ENCODE measurements at regions not wholly inside any gene's neighbourhood (a gene's known extent, or its start where the extent isn't known, plus 50 kb on each side); places are given as distances from the start of the nearest gene placed in this dataset.

DNA sequence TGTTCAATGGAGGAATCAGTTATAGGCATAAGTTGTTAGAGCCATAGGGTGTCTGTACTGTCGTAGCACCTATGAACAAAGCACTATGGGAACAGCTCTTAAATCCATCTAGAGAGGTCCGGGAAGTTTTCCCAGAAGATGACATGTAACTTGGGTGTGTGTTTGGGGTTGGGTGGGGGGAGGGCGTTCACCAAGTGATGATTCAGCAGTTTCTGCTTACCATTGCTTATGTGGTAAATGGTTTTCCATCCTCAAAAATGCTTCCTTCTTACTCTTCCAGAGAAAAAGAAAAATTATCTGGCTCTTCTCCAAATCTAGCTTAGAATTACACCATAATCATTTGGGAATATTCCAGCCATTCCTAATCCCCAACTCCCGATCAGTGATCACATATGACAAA lies 361.1 kb upstream of the ZNF521 start:
- peaks cover 6% of the 10 kb centered on the region for H3K27me3 Mint-ChIP-seq (ENCODE audit: unreplicated experiment)
- no peak overlapping the region for H3K4me3 Mint-ChIP-seq (ENCODE audit: unreplicated experiment)

DNA sequence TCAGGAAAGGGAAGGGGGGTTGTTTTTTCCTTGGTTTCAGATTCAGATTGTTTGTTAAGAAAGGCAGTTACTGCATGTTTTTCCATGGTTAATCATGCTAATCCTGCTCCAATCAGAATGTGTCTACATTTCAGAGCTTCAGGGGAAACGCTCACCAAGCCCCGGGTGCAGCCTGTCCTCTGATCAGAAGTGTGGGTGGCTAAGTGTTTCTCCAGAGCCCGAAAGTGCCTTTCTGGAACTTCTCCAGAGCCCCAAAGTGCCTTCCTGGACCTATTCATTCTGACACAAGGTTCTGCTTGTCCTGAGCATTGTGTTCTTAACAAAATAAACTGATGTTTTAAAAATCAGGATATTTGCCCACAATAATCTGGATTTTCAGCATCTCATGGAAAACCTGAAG lies 359.0 kb upstream of the ZNF521 start:
- H3K4me3 Mint-ChIP-seq (ENCODE audit: unreplicated experiment), result no peak overlapping the region
- TF ChIP-seq, protein P1, sequence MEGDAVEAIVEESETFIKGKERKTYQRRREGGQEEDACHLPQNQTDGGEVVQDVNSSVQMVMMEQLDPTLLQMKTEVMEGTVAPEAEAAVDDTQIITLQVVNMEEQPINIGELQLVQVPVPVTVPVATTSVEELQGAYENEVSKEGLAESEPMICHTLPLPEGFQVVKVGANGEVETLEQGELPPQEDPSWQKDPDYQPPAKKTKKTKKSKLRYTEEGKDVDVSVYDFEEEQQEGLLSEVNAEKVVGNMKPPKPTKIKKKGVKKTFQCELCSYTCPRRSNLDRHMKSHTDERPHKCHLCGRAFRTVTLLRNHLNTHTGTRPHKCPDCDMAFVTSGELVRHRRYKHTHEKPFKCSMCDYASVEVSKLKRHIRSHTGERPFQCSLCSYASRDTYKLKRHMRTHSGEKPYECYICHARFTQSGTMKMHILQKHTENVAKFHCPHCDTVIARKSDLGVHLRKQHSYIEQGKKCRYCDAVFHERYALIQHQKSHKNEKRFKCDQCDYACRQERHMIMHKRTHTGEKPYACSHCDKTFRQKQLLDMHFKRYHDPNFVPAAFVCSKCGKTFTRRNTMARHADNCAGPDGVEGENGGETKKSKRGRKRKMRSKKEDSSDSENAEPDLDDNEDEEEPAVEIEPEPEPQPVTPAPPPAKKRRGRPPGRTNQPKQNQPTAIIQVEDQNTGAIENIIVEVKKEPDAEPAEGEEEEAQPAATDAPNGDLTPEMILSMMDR (IDR thresholded peaks at IDR 0.05; ENCODE audit: partially characterized antibody, unreplicated experiment), result no peak
- DNase-seq, result no peak
- H3K27me3 Mint-ChIP-seq (ENCODE audit: unreplicated experiment), result peaks cover 4% of the 10 kb centered on the region
- H3K36me3 Mint-ChIP-seq (ENCODE audit: unreplicated experiment), result peaks cover 13% of the 10 kb centered on the region
- no peak overlapping the region for H3K27ac Mint-ChIP-seq (ENCODE audit: unreplicated experiment)
- peaks cover 5% of the 10 kb centered on the region for H3K4me1 Mint-ChIP-seq (ENCODE audit: low read depth, unreplicated experiment)
- peaks cover 11% of the 10 kb centered on the region for H3K9me3 Mint-ChIP-seq (ENCODE audit: unreplicated experiment)

More for the DNA sequence above, 361.1 kb upstream of the ZNF521 start:
- TF ChIP-seq, protein P1 (IDR thresholded peaks at IDR 0.05; ENCODE audit: partially characterized antibody, unreplicated experiment), result no peak
- no peak for DNase-seq
- Mint-ChIP-seq H3K27ac (ENCODE audit: unreplicated experiment) (no peak overlapping the region), H3K36me3 (ENCODE audit: unreplicated experiment) (peaks cover 22% of the 10 kb centered on the region), H3K4me1 (ENCODE audit: low read depth, unreplicated experiment) (peaks cover 3% of the 10 kb centered on the region), H3K9me3 (ENCODE audit: unreplicated experiment) (peaks cover 16% of the 10 kb centered on the region)

DNA sequence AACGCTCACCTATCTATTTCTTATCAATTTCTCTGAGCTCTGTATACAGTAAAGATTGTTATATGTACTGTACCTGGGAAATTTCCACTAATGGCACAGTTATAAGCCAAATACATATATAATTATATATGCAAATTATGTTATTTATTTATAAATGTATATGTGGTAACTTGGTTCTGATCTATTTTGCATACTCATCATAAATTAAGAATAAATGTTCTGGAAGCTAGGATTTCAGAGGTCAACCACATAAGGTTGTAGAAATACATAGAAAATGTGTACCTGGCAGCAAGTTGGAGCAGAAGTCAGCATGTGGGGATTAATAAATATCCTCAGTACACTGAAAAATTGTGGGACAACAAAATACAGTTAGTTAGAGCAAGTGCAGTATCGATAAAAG lies 353.7 kb upstream of the ZNF521 start:
- DNase-seq, result no peak
- no peak overlapping the region for H3K27ac Mint-ChIP-seq (ENCODE audit: unreplicated experiment)
- no peaks in the 10 kb centered on the region for H3K9me3 Mint-ChIP-seq (ENCODE audit: unreplicated experiment)
- no peak overlapping the region for H3K4me3 Mint-ChIP-seq (ENCODE audit: unreplicated experiment)
- no peaks in the 10 kb centered on the region for H3K36me3 Mint-ChIP-seq (ENCODE audit: unreplicated experiment)
- H3K4me1 Mint-ChIP-seq (ENCODE audit: low read depth, unreplicated experiment), result peaks cover 4% of the 10 kb centered on the region
- TF ChIP-seq, protein P1 (IDR thresholded peaks at IDR 0.05; ENCODE audit: partially characterized antibody, unreplicated experiment), result no peak
- no peaks in the 10 kb centered on the region for H3K27me3 Mint-ChIP-seq (ENCODE audit: unreplicated experiment)

DNA sequence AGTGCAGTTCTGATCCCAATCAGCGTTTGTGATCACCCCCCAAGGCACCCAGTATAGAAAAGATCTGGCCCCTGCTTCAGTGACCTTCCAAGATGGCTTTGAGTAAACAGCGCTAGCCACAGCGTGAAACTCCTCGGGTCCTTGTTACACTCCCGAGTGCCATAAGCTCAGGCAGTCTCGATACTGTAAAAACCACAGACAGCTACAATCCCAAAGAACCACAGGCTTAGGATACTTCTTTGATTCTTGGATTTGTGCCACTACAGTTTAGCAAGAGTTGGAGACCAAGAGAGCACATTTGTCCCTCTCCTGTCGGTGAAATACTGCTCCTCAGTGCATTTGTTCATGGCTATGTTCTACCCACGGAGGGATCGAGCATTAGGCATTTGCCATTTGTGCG lies 352.5 kb upstream of the ZNF521 start:
- H3K4me1 Mint-ChIP-seq (ENCODE audit: low read depth, unreplicated experiment), result peaks cover 4% of the 10 kb centered on the region
- no peaks in the 10 kb centered on the region for H3K9me3 Mint-ChIP-seq (ENCODE audit: unreplicated experiment)
- TF ChIP-seq, protein P1 (IDR thresholded peaks at IDR 0.05; ENCODE audit: partially characterized antibody, unreplicated experiment), result no peak
- no peaks in the 10 kb centered on the region for H3K27me3 Mint-ChIP-seq (ENCODE audit: unreplicated experiment)
- H3K27ac Mint-ChIP-seq (ENCODE audit: unreplicated experiment), result no peak overlapping the region
- no peak for DNase-seq
- no peaks in the 10 kb centered on the region for H3K36me3 Mint-ChIP-seq (ENCODE audit: unreplicated experiment)
- no peak overlapping the region for H3K4me3 Mint-ChIP-seq (ENCODE audit: unreplicated experiment)

DNA sequence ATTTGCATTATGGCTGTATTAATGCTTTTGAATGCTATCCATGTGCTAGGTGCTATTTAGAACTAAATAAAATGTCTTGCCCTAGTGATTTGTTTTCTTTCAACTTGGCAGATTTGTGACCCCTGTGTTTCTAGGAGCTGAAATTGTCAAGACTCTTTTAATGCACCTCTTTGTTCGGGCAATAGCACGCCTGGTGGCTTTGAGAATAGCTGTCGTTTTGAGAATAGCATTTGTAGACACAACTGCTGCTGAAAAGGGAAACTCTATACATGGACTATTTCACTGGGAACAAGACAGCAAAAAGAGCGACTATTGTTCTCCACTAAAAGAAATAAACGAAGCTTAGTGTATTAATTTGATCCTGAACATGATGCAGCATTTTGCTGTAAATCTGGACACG lies 352.1 kb upstream of the ZNF521 start:
- DNase-seq, result no peak
- Mint-ChIP-seq H3K4me3 (ENCODE audit: unreplicated experiment) (no peak overlapping the region), H3K27ac (ENCODE audit: unreplicated experiment) (no peak overlapping the region), H3K27me3 (ENCODE audit: unreplicated experiment) (no peaks in the 10 kb centered on the region), H3K36me3 (ENCODE audit: unreplicated experiment) (no peaks in the 10 kb centered on the region), H3K4me1 (ENCODE audit: low read depth, unreplicated experiment) (peaks cover 4% of the 10 kb centered on the region), H3K9me3 (ENCODE audit: unreplicated experiment) (no peaks in the 10 kb centered on the region)
- TF ChIP-seq, protein P1 (IDR thresholded peaks at IDR 0.05; ENCODE audit: partially characterized antibody, unreplicated experiment), result no peak

Measured in glutamatergic neuron (in vitro differentiated cells).